Kidney epithelial cell (primary cell): ENCODE measurements at regions not wholly inside any gene's neighbourhood (a gene's known extent, or its start where the extent isn't known, plus 50 kb on each side); places are given as distances from the start of the nearest gene placed in this dataset.

Experiments used
- DNase-seq: peaks from one replicate; pipeline ENCODE4 v3.0.0-alpha.2; 2010; ENCODE audit warnings: low read depth
- H3K27me3 ChIP-seq: 2 replicates; pipeline ENCODE4 v1.6.0; 2011; ENCODE audit warnings: low read length; ENCODE audit not compliant: control insufficient read depth, insufficient read depth
- H3K36me3 ChIP-seq: 2 replicates; pipeline ENCODE4 v1.5.1; 2011; ENCODE audit warnings: low read length; ENCODE audit not compliant: control insufficient read depth, insufficient read depth
- H3K4me3 ChIP-seq: 2 replicates; pipeline ENCODE4 v1.5.1; 2011; ENCODE audit warnings: low read depth, mild to moderate bottlenecking, control low read depth, low read length
- CTCF ChIP-seq: IDR thresholded peaks from 2 replicates; pipeline ENCODE4 v1.5.1; 2011; ENCODE audit warnings: mild to moderate bottlenecking, moderate library complexity, low read length, control low read depth, inconsistent platforms; ENCODE audit not compliant: insufficient read depth, poor library complexity, severe bottlenecking

GRCh38 chr7:106735637-106736036 lies 74.7 kb upstream of the CCDC71L start:
- no peak for TF ChIP-seq CTCF
- no peak for DNase-seq
- Histone ChIP-seq H3K36me3 (no peaks in the 10 kb centered on the region), H3K27me3 (no peaks in the 10 kb centered on the region), H3K4me3 (no peak overlapping the region)

GRCh38 chr7:106736123-106736507 lies 75.2 kb upstream of the CCDC71L start:
- H3K27me3 ChIP-seq: no peaks in the 10 kb centered on the region
- H3K36me3 ChIP-seq: no peaks in the 10 kb centered on the region
- H3K4me3 ChIP-seq: no peak overlapping the region
- no peak for DNase-seq
- no peak for TF ChIP-seq CTCF

- TF ChIP-seq CTCF: peak; percentile 64
- Histone ChIP-seq H3K4me3 (no peak overlapping the region), H3K36me3 (no peaks in the 10 kb centered on the region), H3K27me3 (no peaks in the 10 kb centered on the region)
- DNase-seq: peak; percentile 45
Observed at GRCh38 chr7:106736508-106737201, 75.7 kb upstream of the CCDC71L start.

GRCh38 chr7:106737202-106737562 lies 76.2 kb upstream of the CCDC71L start:
- no peak for DNase-seq
- H3K36me3 ChIP-seq: no peaks in the 10 kb centered on the region
- H3K27me3 ChIP-seq: no peaks in the 10 kb centered on the region
- no peak overlapping the region for H3K4me3 ChIP-seq
- peak; percentile 33 for TF ChIP-seq CTCF

GRCh38 chr7:106740806-106741205 lies 79.8 kb upstream of the CCDC71L start:
- no peaks in the 10 kb centered on the region for H3K27me3 ChIP-seq

More at GRCh38 chr7:106740806-106741205, 79.8 kb upstream of the CCDC71L start:
- no peak for TF ChIP-seq CTCF
- no peak for DNase-seq
- Histone ChIP-seq H3K36me3 (no peaks in the 10 kb centered on the region), H3K4me3 (no peak overlapping the region)
